Ramos (cell line): ENCODE measurements at regions not wholly inside any gene's neighbourhood (a gene's known extent, or its start where the extent isn't known, plus 50 kb on each side); places are given as distances from the start of the nearest gene placed in this dataset.
"Not testable (repeated sequence)": the region's sequence is repeated elsewhere in the genome, so short reads cannot be mapped to it uniquely, and the experiment has no call there.

ENCODE experiments used
- in situ Hi-C: fragments of 300-500 bp; cut with MboI; formaldehyde crosslinking; loops from one replicate; pipeline ENCODE4 v1.14.3; 2022; ENCODE audit warnings: low sequenced_read_pairs; ENCODE audit not compliant: unreplicated experiment

DNA sequence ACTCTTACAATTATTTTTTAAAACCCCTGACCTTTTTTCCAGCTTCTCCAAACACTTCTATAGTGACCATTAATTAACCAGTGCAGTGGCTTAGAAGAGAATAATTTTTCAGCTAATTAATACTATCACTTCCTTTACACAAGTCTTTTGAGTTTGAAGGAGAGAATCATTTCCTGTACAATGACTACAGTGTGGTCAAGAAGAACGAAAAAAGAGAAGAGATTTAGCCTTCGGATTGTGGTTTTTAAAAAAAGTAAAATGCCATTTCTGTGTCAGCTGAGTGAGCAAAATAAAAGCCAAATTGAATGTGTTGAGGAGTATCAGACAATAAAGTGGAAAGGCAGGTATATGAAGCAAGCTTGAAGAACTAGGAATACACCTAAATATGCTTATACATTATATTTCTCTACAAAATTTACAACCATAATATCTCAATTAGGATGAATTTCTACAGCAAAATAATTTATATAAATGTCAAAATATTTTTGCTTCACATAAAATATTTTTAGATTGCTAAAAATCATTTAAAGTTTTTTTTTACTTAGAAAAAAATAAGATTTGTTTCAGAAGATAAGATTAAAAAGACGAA lies 1155.2 kb upstream of the CNTN5 start:
- in situ Hi-C loops: no loop called here

DNA sequence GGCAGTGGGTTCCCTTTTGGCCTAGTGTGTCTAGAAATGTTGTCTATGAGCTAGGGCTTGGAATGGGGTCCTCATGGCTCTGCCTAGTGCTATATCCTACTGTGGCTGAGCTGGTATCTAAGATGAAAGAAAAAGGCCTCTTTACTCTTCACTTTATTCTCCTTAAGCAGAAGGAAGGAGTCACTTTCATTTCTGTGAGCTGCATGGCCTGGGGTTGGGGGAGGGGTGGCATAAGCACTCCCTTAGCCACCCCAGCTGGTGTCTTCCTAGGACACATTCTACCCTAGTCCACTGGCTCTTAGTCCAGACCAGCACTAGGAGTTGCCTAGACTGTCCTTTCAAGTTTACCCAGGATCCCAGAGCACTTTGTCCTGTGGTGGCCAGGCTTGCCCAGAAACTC lies 1148.9 kb upstream of the CNTN5 start:
- in situ Hi-C loops: no loop called here

DNA sequence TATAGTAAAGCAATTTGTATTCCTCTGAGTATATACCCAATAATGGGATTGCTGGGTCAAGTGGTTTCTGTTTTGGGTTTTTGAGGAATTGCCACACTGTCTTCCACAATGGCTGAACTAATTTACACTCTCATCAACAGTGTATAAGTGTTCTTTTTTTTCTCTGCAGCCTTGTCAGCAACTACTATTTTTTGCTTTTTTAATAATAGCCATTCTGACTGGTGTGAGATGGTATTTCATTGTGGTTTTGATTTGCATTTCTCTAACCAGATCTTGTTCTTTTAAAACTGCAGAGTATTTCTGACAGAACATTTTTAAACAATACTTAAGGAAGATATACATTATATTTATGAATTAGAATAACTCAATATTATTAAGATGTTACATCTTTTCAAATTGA lies 1140.5 kb upstream of the CNTN5 start:
- in situ Hi-C loops: no loop called here

DNA sequence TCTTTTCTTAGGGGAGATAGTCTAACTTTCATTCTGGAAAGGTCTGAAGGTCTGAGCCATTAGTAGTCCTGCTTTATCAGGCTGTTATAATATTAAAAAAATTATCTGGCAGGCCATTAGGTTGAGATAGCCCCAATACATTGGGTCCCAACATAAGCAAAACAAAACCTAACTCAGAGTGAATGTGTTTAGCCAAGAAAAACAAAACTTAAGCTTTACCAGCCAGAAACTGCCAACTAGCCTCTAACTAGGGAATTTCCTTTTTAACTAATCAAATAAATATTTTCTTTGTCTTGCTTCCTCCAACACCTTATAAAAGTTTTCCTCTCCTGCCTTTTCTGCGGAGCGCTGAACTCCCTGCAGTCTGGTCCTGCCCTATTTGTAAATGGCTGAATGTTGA lies 1137.7 kb upstream of the CNTN5 start:
- in situ Hi-C loops: no loop called here

DNA sequence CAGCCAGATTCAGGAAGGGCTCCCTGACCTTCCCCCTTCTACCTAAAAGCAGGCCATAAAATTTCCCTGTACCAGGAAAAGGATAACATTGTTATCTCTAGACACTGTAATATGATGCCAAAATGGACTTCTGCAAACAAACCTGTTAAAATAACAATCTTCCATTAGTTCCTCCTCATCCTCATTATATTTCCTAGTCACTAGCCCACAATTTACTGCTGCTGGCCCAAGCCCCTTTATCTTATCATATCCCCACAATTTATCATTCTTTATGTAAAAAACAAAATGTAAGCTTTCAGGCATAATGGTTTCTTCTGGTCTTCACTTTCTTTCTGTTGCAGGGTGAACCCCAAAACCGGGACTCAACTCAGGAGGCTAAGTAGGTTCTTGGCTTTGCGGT lies 1132.1 kb upstream of the CNTN5 start:
- in situ Hi-C loops: no loop called here

DNA sequence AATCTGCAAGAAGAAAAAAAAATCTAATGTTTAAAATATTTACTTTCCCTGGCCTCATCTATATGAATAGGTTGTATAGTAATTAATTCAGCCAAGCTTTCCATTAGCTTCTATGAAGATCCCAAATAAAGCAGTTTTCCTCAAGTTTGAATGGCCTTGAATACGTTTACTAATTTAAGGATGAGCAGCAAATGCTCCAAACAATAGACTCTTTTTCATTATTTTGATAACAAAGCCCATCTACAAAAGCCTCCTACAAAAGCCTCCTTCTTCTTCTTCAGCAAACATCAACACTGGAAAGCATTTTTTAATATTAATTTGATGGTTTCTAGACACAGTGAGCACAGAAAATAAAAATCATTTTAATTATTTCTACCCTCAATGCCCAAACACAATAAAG lies 1130.3 kb upstream of the CNTN5 start:
- in situ Hi-C loops: no loop called here

DNA sequence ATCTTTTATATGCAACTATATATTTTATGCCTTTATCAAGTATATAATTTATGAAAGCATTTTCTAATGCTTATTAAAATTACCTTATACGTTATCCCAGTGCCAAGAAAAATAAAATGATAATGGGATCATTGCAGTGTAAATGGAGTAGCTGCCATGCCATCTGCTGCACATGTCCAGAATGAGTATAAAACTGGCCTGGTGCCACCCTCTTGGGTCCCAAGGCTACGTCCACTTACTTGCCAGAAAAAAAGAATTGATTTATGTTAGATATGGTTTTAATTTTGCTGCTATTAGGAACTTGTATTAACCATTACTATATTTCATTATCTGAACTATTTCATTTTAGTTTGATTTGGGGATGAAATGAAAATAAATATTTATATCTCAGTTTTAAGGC lies 1127.1 kb upstream of the CNTN5 start:
- in situ Hi-C loops: no loop called here

DNA sequence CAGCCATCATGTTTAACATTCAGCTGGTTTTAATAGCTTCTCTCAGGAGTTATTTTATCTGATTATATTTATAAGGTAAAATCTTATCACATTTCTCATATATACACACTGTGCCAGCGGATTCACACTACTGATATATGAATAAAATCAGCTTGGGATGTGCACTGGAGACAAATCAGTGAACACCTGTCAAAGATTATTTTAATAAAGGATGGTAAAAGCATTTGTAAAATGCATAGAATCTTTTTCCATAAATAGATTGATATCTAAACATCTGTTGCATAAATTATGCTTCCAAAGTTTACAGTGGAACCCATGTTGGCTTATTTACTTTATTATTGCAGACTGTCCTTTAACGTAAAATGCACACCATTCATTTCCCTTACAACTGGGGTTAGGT lies 1125.8 kb upstream of the CNTN5 start:
- in situ Hi-C loops: no loop called here

DNA sequence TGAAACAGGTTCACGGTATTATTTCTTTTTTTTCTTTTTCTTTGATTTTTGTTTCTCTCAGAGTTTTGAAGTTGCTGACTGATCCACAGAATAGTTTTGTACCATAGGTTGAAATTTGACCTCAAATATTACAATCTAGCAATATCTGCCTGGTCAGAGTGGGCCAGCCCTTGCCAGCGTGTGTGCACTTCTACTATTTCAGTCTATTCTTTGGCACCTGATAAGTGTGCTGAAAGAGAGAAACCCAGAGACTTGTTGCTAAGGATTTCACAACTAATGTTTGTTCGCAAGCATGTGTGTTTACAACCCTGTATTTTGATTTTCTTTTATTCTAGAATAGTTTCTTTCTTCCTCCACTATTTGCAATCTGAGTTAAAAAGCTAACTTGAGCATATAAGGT lies 1125.2 kb upstream of the CNTN5 start:
- in situ Hi-C loops: no loop called here

DNA sequence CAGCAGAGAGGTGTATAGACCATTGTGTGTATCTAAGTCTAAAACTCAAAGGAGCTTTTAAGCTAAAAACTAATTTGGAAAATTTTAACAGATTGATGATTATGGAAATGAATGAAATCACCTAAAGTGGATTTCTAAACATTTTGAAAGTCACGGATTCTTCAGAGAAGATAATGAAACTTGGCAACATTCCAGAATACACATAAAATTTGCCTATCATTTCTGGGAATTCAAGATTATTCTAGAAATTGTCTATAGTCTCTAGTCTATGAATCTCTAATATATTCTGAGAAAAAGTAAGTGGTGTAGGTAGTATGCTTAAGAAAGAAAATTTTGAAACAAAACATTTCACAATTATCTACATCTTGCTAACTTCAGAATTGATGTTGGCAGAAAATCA lies 1117.9 kb upstream of the CNTN5 start:
- in situ Hi-C loops: no loop called here

DNA sequence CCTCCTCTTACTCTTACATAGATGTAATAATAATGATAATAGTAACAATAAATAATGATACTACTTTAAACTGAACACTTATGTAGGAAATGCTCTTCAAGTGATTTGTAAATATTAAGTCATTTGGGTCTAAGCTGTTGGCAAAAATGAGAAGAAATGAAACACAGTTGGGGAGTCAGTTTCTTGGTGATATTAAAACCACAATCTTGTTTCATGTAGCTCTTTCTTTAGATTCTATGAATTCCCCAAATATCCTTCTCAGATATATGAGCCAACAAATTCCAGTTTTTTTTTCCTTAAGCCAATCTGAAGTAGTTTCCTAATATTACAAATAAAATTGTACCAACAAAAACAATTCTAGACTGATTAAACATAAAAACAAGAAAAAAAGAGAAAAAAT lies 1115.6 kb upstream of the CNTN5 start:
- in situ Hi-C loops: no loop called here

DNA sequence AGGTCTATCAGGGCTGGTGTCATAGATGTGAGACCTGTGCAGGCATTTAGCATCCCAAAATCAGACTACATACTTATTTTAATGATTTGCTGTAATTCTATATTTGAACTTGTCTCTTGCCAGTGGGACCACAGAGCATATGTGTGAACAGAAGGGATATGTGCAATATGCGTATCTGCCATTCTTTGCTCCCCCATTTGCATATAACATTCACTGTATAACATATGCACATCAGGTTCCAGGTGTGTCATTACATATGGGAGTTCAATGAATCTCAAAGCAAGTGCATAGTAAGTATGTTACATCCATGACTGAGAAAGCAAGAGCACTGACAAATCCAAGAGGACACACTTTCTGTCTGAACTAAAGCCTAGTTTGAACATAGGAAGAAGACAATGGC lies 1115.1 kb upstream of the CNTN5 start:
- in situ Hi-C loops: no loop called here

DNA sequence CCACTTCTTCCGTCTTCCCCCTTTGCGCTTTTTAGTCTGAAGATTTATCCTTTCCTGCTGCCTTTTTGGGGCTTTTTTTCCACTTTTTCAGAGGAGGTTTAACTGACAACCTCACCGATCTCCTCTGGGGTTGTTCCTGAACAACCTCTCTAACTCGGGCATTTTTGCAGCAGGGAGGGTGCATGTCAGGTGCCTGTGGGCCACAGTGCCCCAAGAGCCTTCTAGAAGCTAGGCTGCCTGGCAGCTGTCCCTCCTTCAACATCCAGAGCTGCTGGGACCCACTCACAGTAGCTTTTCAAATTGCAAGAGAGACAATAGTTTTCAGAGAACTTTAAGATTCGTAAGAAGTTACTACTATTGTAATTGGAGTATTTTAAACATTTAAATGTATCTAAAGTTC lies 1112.4 kb upstream of the CNTN5 start:
- in situ Hi-C loops: no loop called here

DNA sequence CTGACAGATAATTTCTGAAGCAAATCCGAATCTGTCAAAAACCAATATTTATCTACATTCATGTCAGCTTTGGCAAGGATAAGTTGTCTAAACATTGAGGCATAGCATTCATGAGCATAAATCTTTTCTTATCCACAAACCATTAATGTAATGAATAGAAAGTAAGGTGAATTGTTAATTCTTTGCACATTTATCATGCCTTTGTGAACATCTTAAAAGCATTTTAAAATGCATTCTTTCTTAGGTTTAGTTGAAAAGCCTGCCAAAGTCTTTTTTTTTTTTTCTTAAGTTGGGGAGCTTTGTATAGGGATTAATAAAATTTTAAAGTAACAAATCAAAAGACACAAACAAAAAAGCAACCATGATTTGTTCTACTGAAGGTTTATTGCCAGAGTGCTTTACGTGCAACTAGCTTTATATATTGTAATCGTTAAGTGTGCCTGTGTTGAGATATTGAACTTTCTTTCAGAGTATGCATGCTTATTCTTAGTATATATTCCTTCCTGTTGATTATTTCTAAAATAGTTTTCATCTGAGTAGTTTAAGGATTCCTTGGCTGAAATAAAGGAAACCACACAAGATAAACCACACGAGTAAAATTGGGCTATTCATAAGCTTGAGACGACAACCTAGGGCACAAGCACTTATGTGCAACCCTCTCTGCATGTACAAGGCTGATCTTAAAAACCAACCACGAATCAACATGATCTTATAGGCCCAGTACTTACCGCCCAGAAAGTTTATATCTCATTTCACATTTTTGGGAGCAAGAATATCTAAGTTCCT lies 1110.9 kb upstream of the CNTN5 start:
- in situ Hi-C loops: no loop called here

DNA sequence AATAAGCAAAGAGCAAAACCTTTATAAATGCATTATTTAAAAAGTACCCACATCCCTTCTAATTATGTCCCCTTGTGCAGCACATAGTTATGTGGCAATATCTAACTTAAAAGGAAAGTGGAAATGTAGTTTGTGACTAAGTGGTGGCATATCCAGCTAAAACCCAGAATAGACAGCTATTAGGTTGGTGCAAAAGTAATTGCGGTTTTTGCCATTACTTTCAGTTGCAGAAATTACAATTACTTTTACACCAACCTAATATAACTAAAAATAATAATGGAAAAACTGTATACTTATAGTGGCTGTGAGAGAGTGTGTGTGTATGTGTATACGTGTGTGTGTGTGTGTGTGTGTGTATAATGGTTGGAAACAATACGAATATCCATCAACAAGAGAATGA lies 1108.1 kb upstream of the CNTN5 start:
- in situ Hi-C loops: no loop called here

DNA sequence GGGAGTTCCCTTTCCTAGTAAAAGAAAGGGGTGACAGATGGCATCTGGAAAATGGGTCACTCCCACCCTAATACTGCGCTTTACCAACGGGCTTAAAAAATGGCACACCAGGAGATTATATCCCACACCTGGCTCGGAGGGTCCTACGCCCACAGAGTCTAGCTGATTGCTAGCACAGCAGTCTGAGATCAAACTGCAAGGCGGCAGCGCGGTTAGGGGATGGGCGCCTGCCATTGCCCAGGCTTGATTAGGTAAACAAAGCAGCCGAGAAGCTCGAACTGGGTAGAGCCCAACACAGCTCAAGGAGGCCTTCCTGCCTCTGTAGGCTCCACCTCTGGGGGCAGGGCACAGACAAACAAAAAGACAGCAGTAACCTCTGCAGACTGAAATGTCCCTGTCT lies 1097.8 kb upstream of the CNTN5 start:
- in situ Hi-C loops: not testable (repeated sequence)

DNA sequence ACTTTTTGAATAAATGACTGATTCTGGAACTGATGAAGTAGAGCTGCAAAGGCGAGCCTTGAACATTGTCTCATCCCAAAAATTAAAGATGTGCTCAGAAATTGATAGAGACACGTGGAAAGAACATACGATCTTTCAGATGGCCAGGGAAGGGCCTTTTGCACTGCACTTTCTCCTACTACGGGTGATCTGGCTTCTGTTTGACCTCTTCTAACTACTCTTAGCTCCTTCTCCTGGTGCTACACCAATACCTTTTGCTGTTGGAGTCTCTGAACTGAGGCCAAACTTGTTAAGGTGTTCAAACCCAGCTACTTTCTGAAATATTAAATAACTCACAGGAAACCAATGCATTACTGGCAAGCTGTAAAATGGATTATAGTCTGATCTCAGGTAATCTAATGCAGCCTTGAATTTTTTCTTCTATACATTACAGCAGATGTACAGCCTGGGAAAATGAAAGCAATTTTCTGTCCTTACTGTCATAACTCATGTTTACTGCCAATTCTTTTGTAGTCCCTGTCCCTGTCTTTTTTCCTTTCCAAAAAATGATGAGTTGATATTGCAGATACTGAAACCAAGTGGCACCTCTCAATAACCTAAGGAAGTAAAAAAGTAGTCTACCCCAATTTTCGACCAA lies 1086.1 kb upstream of the CNTN5 start:
- in situ Hi-C loops: no loop called here

DNA sequence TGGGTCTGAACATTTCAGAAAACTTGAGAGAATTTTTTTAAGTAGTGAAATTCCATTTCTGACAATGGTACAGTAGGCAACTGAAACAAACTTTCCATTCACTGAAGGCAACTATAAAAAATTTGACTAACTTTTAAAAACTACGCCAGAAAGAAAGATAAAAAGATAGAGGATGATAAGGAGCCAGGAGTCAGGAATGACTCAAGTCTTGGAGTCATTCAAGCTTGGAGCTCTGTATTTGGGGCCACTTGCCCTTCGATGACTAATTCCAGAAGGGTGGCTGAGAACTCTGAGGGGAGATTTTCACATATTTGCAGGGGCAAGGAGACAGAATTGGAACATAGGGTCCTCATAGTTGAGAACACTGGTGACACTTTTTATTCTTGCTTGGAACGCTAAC lies 1083.2 kb upstream of the CNTN5 start:
- in situ Hi-C loops: no loop called here

DNA sequence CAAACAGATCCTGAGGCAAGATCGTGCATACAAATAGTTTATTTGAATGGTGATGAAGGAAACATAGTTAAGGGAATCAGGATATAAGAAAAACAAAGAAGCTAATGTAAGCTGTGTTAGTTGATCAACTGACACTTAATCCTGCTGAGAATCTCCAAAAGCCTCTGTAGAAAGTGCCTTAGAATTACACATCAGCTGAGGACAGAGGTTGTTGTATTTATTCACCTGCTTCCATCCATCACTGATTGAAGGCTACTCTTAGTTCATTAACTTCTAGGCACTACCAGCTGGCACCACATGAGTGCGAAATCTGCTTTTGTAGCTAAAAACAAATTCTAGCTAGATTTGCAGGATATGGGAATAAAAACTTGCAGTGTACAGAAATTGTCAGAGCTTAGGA lies 1082.0 kb upstream of the CNTN5 start:
- in situ Hi-C loops: no loop called here

DNA sequence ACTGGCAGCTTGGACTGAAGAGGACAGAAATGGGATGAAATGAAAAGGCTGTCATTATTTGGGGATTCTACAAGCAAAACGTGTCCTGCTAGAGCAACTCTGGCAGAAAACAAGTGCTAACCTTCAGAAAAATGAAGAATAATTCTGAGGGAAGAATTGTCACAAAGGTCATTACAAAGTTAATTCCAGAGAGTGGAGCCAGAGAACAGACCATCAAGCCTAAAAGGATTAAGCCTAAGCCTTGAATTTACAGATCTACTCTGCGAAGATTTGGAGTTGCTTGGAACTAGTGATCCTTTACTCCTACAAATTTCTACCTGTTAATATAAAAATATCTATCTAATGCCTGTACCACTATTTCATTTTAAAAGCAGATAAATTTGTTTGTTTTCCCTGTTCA lies 1077.3 kb upstream of the CNTN5 start:
- in situ Hi-C loops: no loop called here

DNA sequence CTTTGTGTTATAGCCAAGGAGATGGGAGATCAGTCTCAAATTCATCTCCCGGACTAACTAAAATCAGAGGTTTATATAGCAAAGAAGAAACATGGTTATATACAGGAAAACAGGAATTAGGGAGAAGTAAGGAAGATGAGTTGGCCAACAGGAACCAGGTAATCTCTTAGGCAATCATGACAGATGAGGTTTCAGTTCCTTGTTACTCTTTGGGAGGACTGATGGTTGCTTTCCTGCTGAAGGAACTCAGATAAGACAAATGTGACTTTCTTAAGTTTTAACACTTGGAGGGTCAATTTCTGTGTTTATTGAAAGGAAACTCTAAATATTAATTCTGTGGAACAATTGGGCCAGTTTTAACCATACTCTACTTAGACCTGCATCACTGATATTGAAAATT lies 1072.0 kb upstream of the CNTN5 start:
- in situ Hi-C loops: no loop called here

DNA sequence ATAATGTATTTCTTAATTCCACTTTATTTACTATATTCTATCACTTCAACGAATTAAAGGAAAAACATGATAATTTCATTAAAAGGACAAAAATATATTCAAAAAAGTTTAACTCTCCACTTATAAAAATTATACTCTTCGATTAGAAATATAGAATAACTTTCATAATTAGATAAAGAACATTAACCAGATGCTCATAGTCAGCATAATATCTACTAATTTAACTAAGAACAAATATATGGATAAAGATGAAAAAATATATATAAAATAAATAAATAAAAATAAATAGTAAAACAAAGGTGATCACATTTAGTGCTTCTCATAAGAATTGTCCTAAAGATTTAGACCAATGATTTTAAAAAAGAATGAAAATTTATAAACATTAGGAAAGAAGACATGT lies 1065.2 kb upstream of the CNTN5 start:
- in situ Hi-C loops: no loop called here
